Activated CD8-positive, alpha-beta T cell treated with anti-CD3 and anti-CD28 coated beads for 36 hours (primary cell): ENCODE measurements at regions not wholly inside any gene's neighbourhood (a gene's known extent, or its start where the extent isn't known, plus 50 kb on each side); places are given as distances from the start of the nearest gene placed in this dataset.

Experiments used
- ATAC-seq: fragments of 200-7000 bp; cut with Tn5 transposase; one replicate; pipeline ENCODE4 v1.10.0; 2021; ENCODE audit warnings: mild to moderate bottlenecking, moderate library complexity
- CTCF ChIA-PET: fragments of 350-600 bp; sonication (Branson Sonifier 250); formaldehyde crosslinking; loops from one replicate; lab custom pipeline; 2021; ENCODE audit warnings: antibody characterized with exemption; lab: Charles Lee
- POLR2A ChIA-PET: fragments of 350-600 bp; sonication (Branson Sonifier 250); formaldehyde crosslinking; loops from one replicate; lab custom pipeline; 2021; ENCODE audit warnings: antibody characterized with exemption; lab: Charles Lee
- DNase-seq: peaks from one replicate; pipeline ENCODE4 v3.0.0-alpha.2; 2020
- H3K27ac Mint-ChIP-seq: one replicate; pipeline ENCODE4 v1.8.0; 2021; ENCODE audit warnings: mild to moderate bottlenecking, mixed read lengths
- H3K27me3 Mint-ChIP-seq: one replicate; pipeline ENCODE4 v1.8.0; 2021; ENCODE audit warnings: mixed read lengths
- H3K36me3 Mint-ChIP-seq: one replicate; pipeline ENCODE4 v1.8.0; 2021; ENCODE audit warnings: low read depth, mixed read lengths
- H3K4me1 Mint-ChIP-seq: one replicate; pipeline ENCODE4 v1.8.0; 2021; ENCODE audit warnings: low read depth, mixed read lengths
- H3K4me3 Mint-ChIP-seq: one replicate; pipeline ENCODE4 v1.8.0; 2021; ENCODE audit warnings: mild to moderate bottlenecking, moderate library complexity, mixed read lengths
- H3K9me3 Mint-ChIP-seq: one replicate; pipeline ENCODE4 v1.8.0; 2021; ENCODE audit warnings: mixed read lengths
- intact Hi-C: fragments of 100-400 bp; cut with micrococcal nuclease; formaldehyde crosslinking; loops from one replicate; pipeline ENCODE4 v1.10.0; 2022
- TF ChIP-seq, protein P1 (sequence below): fragments of 200-600 bp; IDR thresholded peaks from one replicate; pipeline ENCODE4 v1.8.0; 2022; ENCODE audit warnings: antibody characterized with exemption, mild to moderate bottlenecking

GRCh38 chr14:76930549-76930948 is 98.0 kb downstream of the IRF2BPL start:
- CTCF ChIA-PET: interaction anchor here (0.7 to 2.4 kb wide), 9 partner anchors 12 to 140 kb away, joined by 3 to 11 read pairs (median 5); no protein-coding TSS in a partner anchor
- ATAC-seq (no peak), DNase-seq (no peak)
- peaks cover 51% of the 10 kb centered on the region for H3K4me1 Mint-ChIP-seq
- H3K4me3 Mint-ChIP-seq: no peak overlapping the region
- H3K27me3 Mint-ChIP-seq: no peaks in the 10 kb centered on the region
- intact Hi-C loops: no loop called here
- TF ChIP-seq, protein P1, sequence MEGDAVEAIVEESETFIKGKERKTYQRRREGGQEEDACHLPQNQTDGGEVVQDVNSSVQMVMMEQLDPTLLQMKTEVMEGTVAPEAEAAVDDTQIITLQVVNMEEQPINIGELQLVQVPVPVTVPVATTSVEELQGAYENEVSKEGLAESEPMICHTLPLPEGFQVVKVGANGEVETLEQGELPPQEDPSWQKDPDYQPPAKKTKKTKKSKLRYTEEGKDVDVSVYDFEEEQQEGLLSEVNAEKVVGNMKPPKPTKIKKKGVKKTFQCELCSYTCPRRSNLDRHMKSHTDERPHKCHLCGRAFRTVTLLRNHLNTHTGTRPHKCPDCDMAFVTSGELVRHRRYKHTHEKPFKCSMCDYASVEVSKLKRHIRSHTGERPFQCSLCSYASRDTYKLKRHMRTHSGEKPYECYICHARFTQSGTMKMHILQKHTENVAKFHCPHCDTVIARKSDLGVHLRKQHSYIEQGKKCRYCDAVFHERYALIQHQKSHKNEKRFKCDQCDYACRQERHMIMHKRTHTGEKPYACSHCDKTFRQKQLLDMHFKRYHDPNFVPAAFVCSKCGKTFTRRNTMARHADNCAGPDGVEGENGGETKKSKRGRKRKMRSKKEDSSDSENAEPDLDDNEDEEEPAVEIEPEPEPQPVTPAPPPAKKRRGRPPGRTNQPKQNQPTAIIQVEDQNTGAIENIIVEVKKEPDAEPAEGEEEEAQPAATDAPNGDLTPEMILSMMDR: no peak
- no peaks in the 10 kb centered on the region for H3K9me3 Mint-ChIP-seq
- peak overlapping the region; percentile 37 for H3K27ac Mint-ChIP-seq
- POLR2A ChIA-PET: interaction anchor here (0.7 to 1.5 kb wide), 5 partner anchors 15 to 229 kb away, joined by 3 to 6 read pairs (median 3); no protein-coding TSS in a partner anchor
- no peaks in the 10 kb centered on the region for H3K36me3 Mint-ChIP-seq

DNA sequence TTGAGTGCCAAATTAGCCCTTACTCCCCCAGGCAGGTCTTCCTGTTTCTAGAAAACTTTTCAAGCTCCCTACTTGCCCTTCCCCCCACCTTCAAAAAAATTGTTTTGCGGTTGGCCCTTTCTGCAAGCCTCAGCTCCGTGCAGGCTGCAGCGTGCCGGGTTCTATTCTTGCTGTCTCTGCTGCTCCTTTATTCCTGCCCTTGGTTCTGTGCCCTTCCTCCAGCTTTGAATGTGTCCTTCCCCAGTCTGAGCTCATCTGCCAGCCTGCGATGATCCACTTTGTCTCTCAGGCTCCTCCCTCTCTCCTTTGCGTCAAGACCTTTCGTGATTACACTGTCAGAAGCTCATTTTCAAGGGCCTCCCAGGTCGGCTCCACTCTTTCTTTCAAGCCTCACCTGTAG is 98.6 kb downstream of the IRF2BPL start:
- ChIA-PET POLR2A (interaction anchor here (0.8 to 1.6 kb wide), 7 partner anchors 9 to 123 kb away, joined by 3 to 6 read pairs (median 4); no protein-coding TSS in a partner anchor), CTCF (interaction anchor here (0.8 to 2.4 kb wide), 8 partner anchors 9 to 141 kb away, joined by 3 to 11 read pairs (median 6); no protein-coding TSS in a partner anchor)
- Mint-ChIP-seq H3K27me3 (no peaks in the 10 kb centered on the region), H3K36me3 (no peaks in the 10 kb centered on the region), H3K27ac (peak overlapping the region; percentile 67), H3K4me1 (peaks cover 57% of the 10 kb centered on the region), H3K4me3 (peak overlapping the region; percentile 47), H3K9me3 (no peaks in the 10 kb centered on the region)
- TF ChIP-seq, protein P1: no peak
- ATAC-seq (peak; percentile 87), DNase-seq (peak; percentile 76)
- intact Hi-C loops: no loop called here

GRCh38 chr14:76927971-76928700 is 100.4 kb downstream of the IRF2BPL start:
- DNase-seq (no peak), ATAC-seq (no peak)
- Mint-ChIP-seq H3K36me3 (no peaks in the 10 kb centered on the region), H3K27me3 (no peaks in the 10 kb centered on the region), H3K27ac (no peak overlapping the region), H3K4me1 (peaks cover 60% of the 10 kb centered on the region), H3K4me3 (no peak overlapping the region), H3K9me3 (no peaks in the 10 kb centered on the region)
- TF ChIP-seq, protein P1: no peak
- CTCF ChIA-PET: interaction anchor here (0.8 to 1.5 kb wide), 2 partner anchors 15 kb away, joined by 3 to 6 read pairs; no protein-coding TSS in a partner anchor
- POLR2A ChIA-PET: interaction anchor here (1.2 to 1.6 kb wide), 2 partner anchors 11 to 99 kb away, joined by 5 read pairs; no protein-coding TSS in a partner anchor
- intact Hi-C loops: no loop called here

DNA sequence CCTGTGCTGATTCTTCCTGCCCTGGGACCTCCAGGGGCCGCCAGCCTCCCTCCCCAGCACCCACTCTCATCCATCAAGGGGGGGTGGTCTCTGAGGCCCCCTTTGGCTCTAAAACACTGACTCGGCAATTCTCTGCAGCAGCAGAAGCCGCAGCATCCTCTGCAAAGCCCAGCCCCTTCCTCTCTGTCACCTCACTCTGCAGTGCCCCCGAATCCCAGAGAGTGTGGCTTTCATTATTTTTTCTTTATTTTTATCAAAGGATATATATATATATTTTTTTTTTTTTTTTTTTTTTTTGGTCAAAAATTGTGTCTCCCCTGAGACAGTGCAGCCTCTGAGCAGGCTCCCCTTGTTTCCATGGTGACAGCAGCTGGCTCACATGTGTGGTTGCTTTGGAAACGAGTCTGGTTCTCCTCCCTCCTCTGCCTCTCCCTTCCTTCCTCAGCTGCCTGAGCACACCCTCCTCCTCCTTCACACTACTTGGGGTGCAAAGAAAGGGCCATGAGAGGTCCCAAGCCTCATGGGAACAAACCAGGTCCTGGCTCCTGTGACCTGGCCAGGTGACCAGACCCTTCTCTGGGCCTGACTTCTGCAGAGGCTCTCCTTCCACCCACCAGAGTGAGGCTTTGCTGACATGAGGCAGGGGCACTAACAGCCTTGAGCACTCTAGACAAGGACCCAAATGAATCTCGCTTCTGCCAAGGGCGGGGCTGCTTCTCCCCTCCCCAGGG is 100.5 kb downstream of the LRRC74A start:
- intact Hi-C loops: no loop called here
- TF ChIP-seq, protein P1: no peak
- POLR2A ChIA-PET: interaction anchor here (2.1 kb wide), 1 partner anchor 9 kb away, joined by 7 read pairs; no protein-coding TSS in a partner anchor

More for the DNA sequence above, 100.5 kb downstream of the LRRC74A start:
- CTCF ChIA-PET: interaction anchor here (0.8 to 1.6 kb wide), 4 partner anchors 13 to 127 kb away, joined by 3 to 5 read pairs (median 4); no protein-coding TSS in a partner anchor
- DNase-seq: peak; percentile 77
- H3K9me3 Mint-ChIP-seq: no peaks in the 10 kb centered on the region
- no peak overlapping the region for H3K4me3 Mint-ChIP-seq
- ATAC-seq: peak; percentile 71
- H3K27ac Mint-ChIP-seq: no peak overlapping the region
- no peaks in the 10 kb centered on the region for H3K36me3 Mint-ChIP-seq
- H3K4me1 Mint-ChIP-seq: peaks cover 70% of the 10 kb centered on the region
- no peaks in the 10 kb centered on the region for H3K27me3 Mint-ChIP-seq
